ENCODE measurements at regions not wholly inside any gene's neighbourhood (a gene's known extent, or its start where the extent isn't known, plus 50 kb on each side); places are given as distances from the start of the nearest gene placed in this dataset.
"Not testable (repeated sequence)": the region's sequence is repeated elsewhere in the genome, so short reads cannot be mapped to it uniquely, and the experiment has no call there.

GRCh38 chr9:2419347-2419746 lies 202.2 kb upstream of the VLDLR start:
- Histone ChIP-seq H3K36me3 (ENCODE audit: insufficient read depth, low read length) (no peaks in the 10 kb centered on the region), H3K9ac (ENCODE audit: low read depth, low read length) (no peak overlapping the region), H3K4me1 (ENCODE audit: insufficient read depth, low read length) (peaks cover 32% of the 10 kb centered on the region), H3K4me3 (ENCODE audit: low read length) (no peak overlapping the region), H3K27me3 (ENCODE audit: insufficient read depth, low read length) (no peaks in the 10 kb centered on the region), H3K9me3 (ENCODE audit: insufficient read depth, low read depth, low read length) (no peaks in the 10 kb centered on the region), H3K27ac (ENCODE audit: low read depth, low read length) (no peak overlapping the region)
- WGBS: 70% methylated on average over 2 of the region's 2 CpGs

- Histone ChIP-seq H3K27me3 (ENCODE audit: insufficient read depth, low read length) (no peaks in the 10 kb centered on the region), H3K9ac (ENCODE audit: low read depth, low read length) (no peak overlapping the region), H3K4me1 (ENCODE audit: insufficient read depth, low read length) (peaks cover 32% of the 10 kb centered on the region), H3K36me3 (ENCODE audit: insufficient read depth, low read length) (no peaks in the 10 kb centered on the region), H3K27ac (ENCODE audit: low read depth, low read length) (no peak overlapping the region), H3K4me3 (ENCODE audit: low read length) (no peak overlapping the region), H3K9me3 (ENCODE audit: insufficient read depth, low read depth, low read length) (no peaks in the 10 kb centered on the region)
- 40% methylated on average over 3 of the region's 3 CpGs for WGBS
These were observed 201.0 kb upstream of the VLDLR start for GRCh38 chr9:2420543-2420942.

GRCh38 chr9:2424619-2425033 lies 197.0 kb upstream of the VLDLR start:
- Histone ChIP-seq H3K36me3 (ENCODE audit: insufficient read depth, low read length) (no peaks in the 10 kb centered on the region), H3K4me3 (ENCODE audit: low read length) (no peak overlapping the region), H3K27ac (ENCODE audit: low read depth, low read length) (no peak overlapping the region), H3K9ac (ENCODE audit: low read depth, low read length) (no peak overlapping the region), H3K9me3 (ENCODE audit: insufficient read depth, low read depth, low read length) (no peaks in the 10 kb centered on the region), H3K4me1 (ENCODE audit: insufficient read depth, low read length) (peaks cover 17% of the 10 kb centered on the region), H3K27me3 (ENCODE audit: insufficient read depth, low read length) (no peaks in the 10 kb centered on the region)
- whole genome bisulfite sequencing: 91% methylated on average over 2 of the region's 2 CpGs

DNA sequence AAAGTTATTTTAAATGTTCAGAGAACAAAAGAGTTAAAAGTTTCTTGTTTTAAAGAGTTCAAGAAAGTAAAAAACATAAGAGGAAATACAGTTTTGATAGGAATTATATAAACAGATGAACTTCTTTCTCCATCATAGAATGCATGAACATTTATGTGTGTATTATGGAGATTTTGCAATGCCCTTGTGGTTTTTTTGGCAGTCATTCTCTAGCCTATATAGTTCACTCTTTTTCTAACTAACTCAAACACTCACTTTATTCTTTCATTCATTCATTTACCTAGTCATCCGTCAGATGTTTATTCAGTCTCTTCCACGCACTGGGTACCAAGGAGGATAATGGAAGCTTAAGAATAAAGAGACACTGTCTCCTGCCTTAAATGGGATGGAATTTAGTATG lies 195.9 kb upstream of the VLDLR start:
- 100% methylated on average over 2 of the region's 2 CpGs for WGBS
- no peak overlapping the region for H3K9ac ChIP-seq (ENCODE audit: low read depth, low read length)

DNA sequence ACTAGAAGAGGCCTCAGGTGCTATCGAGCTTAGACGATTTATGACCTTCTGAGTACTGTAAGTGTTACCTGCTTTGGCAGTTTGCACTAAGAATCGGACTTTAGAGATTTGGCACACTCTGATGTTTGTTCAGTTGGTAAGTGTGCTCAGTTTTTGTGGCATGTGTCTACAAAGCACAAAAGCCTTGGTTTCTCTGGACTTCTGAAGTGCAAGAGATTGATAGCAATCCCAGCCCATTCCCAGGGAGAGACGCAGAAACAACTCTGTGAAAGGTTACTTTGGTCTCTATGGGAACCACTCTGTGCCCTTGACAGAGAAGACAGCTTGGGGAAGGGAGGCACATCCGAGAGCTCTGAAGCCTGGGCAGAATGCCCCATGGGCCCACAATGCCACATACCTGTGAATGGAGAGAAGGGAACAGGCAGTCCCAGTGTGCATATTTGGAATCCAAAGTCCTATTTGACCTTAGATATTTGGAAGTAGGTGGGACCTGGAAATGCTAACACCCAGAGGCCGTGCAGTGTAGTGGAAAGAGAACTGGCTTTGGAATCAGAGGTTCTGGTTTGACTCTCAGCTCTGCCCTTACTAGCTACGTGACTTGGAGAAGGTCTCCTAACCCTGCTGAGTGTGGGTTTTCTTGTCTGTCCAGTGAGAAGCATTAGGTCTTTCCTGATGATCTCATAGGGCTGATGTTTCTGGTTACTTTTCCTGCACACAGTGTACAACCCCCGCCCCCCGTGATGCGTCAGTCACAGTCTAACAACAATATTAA lies 194.3 kb upstream of the VLDLR start:
- Histone ChIP-seq H3K4me3 (ENCODE audit: low read length) (no peak overlapping the region), H3K9me3 (ENCODE audit: insufficient read depth, low read depth, low read length) (no peaks in the 10 kb centered on the region), H3K27me3 (ENCODE audit: insufficient read depth, low read length) (no peaks in the 10 kb centered on the region), H3K9ac (ENCODE audit: low read depth, low read length) (no peak overlapping the region), H3K4me1 (ENCODE audit: insufficient read depth, low read length) (no peaks in the 10 kb centered on the region; the same call in 1 of the 2 replicates), H3K27ac (ENCODE audit: low read depth, low read length) (no peak overlapping the region), H3K36me3 (ENCODE audit: insufficient read depth, low read length) (no peaks in the 10 kb centered on the region)
- WGBS: 95% methylated on average over 10 of the region's 10 CpGs

More for the DNA sequence above, 195.9 kb upstream of the VLDLR start:
- Histone ChIP-seq H3K27ac (ENCODE audit: low read depth, low read length) (no peak overlapping the region), H3K4me1 (ENCODE audit: insufficient read depth, low read length) (peaks cover 8% of the 10 kb centered on the region), H3K9me3 (ENCODE audit: insufficient read depth, low read depth, low read length) (no peaks in the 10 kb centered on the region), H3K36me3 (ENCODE audit: insufficient read depth, low read length) (no peaks in the 10 kb centered on the region), H3K4me3 (ENCODE audit: low read length) (no peak overlapping the region), H3K27me3 (ENCODE audit: insufficient read depth, low read length) (no peaks in the 10 kb centered on the region)

DNA sequence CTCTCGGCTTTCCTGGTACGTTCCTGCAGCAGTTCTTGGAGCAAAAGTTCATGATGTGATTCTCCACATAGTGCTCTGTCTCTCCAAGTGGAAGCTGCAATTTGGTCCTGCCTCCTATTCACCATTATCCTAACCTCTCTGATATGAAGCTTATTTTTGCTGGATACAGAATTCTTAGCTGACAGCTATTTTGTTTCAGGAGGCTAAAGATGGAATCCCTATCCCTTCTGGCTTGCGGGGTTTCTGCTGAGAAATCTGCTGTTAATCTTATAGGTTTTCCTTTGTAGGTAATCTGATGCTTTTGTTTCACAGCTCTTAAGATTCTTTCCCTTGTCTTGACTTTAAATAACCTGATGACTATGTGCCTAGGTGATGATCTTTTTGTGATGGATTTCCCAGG lies 181.6 kb upstream of the VLDLR start:
- peaks cover 21% of the 10 kb centered on the region for H3K9me3 ChIP-seq (ENCODE audit: insufficient read depth, low read depth, low read length)
- 64% methylated on average over 3 of the region's 3 CpGs for WGBS
- no peaks in the 10 kb centered on the region for H3K27me3 ChIP-seq (ENCODE audit: insufficient read depth, low read length)
- H3K9ac ChIP-seq (ENCODE audit: low read depth, low read length): no peak overlapping the region
- H3K4me1 ChIP-seq (ENCODE audit: insufficient read depth, low read length): no peaks in the 10 kb centered on the region
- no peak overlapping the region for H3K4me3 ChIP-seq (ENCODE audit: low read length)
- H3K36me3 ChIP-seq (ENCODE audit: insufficient read depth, low read length): no peaks in the 10 kb centered on the region
- H3K27ac ChIP-seq (ENCODE audit: low read depth, low read length): no peak overlapping the region

DNA sequence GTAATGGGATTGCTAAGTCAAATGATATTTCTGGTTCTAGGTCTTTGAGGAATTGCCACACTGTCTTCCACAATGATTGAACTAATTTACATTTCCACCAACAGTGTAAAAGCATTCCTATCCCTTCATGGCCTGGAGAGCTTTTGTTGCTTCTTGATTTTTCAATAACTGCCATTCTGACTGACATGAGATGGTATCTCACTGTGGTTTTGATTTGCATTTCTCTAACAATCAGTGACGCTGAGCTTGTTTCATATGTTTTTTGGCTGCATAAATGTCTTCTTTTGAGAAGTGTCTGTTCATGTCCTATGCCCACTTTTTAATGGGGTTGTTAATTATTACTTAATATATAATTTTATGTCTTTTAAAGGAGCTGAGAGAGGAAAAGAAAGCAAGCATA lies 177.7 kb upstream of the VLDLR start:
- not testable (repeated sequence) for H3K27me3 ChIP-seq (ENCODE audit: insufficient read depth, low read length); H3K9ac ChIP-seq (ENCODE audit: low read depth, low read length); H3K4me1 ChIP-seq (ENCODE audit: insufficient read depth, low read length); H3K27ac ChIP-seq (ENCODE audit: low read depth, low read length); H3K4me3 ChIP-seq (ENCODE audit: low read length); H3K36me3 ChIP-seq (ENCODE audit: insufficient read depth, low read length)
- H3K9me3 ChIP-seq (ENCODE audit: insufficient read depth, low read depth, low read length): peaks cover 21% of the 10 kb centered on the region
- 88% methylated on average over 1 of the region's 1 CpG for WGBS

DNA sequence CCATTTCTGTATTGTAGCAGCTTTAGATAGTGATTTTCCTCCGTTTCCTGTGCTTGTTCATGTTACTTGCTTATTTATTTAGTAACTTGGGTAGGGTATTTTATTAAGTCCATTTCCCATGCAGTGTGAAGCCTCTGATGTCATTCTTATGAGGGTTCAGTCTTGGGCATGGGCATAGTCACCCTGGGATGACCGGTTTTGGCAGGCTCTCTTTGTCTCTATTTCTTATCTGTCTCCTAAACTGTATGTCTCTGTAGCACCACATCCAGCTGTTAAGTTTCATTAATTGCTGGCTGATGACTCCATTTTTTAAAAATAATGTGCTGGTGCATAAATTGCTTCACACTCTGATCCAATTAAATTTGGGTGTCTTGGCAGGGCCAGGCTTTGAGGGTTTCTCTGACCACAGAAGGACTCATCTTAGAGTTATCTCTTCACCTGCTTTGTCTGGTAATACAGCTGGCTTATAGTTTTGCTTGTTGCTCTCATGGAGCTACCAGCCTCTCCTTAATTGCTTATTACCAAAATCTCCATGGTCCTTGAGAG lies 173.3 kb upstream of the VLDLR start:
- Histone ChIP-seq H3K9ac (ENCODE audit: low read depth, low read length) (no peak overlapping the region), H3K9me3 (ENCODE audit: insufficient read depth, low read depth, low read length) (no peaks in the 10 kb centered on the region), H3K4me1 (ENCODE audit: insufficient read depth, low read length) (no peaks in the 10 kb centered on the region), H3K27ac (ENCODE audit: low read depth, low read length) (no peak overlapping the region), H3K4me3 (ENCODE audit: low read length) (no peak overlapping the region), H3K27me3 (ENCODE audit: insufficient read depth, low read length) (no peaks in the 10 kb centered on the region), H3K36me3 (ENCODE audit: insufficient read depth, low read length) (no peaks in the 10 kb centered on the region)
- WGBS: 48% methylated on average over 2 of the region's 2 CpGs

GRCh38 chr9:2453106-2453505 lies 168.5 kb upstream of the VLDLR start:
- no peaks in the 10 kb centered on the region for H3K27me3 ChIP-seq (ENCODE audit: insufficient read depth, low read length)
- no peaks in the 10 kb centered on the region for H3K36me3 ChIP-seq (ENCODE audit: insufficient read depth, low read length)
- H3K4me1 ChIP-seq (ENCODE audit: insufficient read depth, low read length): peaks cover 4% of the 10 kb centered on the region; the same call in 1 of the 2 replicates
- no peak overlapping the region for H3K4me3 ChIP-seq (ENCODE audit: low read length)
- 100% methylated on average over 1 of the region's 1 CpG for WGBS
- no peaks in the 10 kb centered on the region for H3K9me3 ChIP-seq (ENCODE audit: insufficient read depth, low read depth, low read length)
- H3K27ac ChIP-seq (ENCODE audit: low read depth, low read length): no peak overlapping the region
- H3K9ac ChIP-seq (ENCODE audit: low read depth, low read length): no peak overlapping the region

GRCh38 chr9:2453701-2454100 lies 167.9 kb upstream of the VLDLR start:
- no peaks in the 10 kb centered on the region for H3K36me3 ChIP-seq (ENCODE audit: insufficient read depth, low read length)
- H3K4me1 ChIP-seq (ENCODE audit: insufficient read depth, low read length): peaks cover 4% of the 10 kb centered on the region; the same call in 1 of the 2 replicates
- 89% methylated on average over 5 of the region's 6 CpGs for WGBS
- H3K27ac ChIP-seq (ENCODE audit: low read depth, low read length): no peak overlapping the region
- H3K9me3 ChIP-seq (ENCODE audit: insufficient read depth, low read depth, low read length): no peaks in the 10 kb centered on the region
- no peak overlapping the region for H3K9ac ChIP-seq (ENCODE audit: low read depth, low read length)
- no peaks in the 10 kb centered on the region for H3K27me3 ChIP-seq (ENCODE audit: insufficient read depth, low read length)
- no peak overlapping the region for H3K4me3 ChIP-seq (ENCODE audit: low read length)

DNA sequence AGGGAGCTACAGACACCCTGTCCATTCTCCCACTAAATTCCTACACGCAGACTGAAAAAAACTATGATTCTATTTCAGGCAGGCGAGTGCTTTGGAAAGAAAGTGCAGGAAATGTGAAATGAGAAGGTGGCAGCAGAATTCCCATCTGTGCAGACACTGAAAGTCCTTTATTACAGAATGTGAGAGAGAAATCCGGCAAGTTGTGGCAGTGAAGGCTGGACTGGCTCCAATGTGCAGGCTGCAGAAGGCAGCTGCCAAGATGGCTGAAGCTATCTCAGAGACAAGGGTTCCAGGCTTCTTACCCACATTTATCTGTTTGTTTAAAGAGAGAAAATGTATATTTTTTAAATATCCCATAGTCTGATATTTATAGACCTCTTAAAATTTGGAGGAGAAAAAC lies 161.8 kb upstream of the VLDLR start:
- H3K4me1 ChIP-seq (ENCODE audit: insufficient read depth, low read length): no peaks in the 10 kb centered on the region
- no peak overlapping the region for H3K4me3 ChIP-seq (ENCODE audit: low read length)
- no peak overlapping the region for H3K9ac ChIP-seq (ENCODE audit: low read depth, low read length)
- H3K27me3 ChIP-seq (ENCODE audit: insufficient read depth, low read length): no peaks in the 10 kb centered on the region
- peaks cover 15% of the 10 kb centered on the region for H3K9me3 ChIP-seq (ENCODE audit: insufficient read depth, low read depth, low read length)
- H3K27ac ChIP-seq (ENCODE audit: low read depth, low read length): no peak overlapping the region
- 98% methylated on average over 3 of the region's 3 CpGs for WGBS
- no peaks in the 10 kb centered on the region for H3K36me3 ChIP-seq (ENCODE audit: insufficient read depth, low read length)

Data from HUES64 (cell line).